Adrenal gland (tissue), 5 donors: ENCODE measurements at regions not wholly inside any gene's neighbourhood (a gene's known extent, or its start where the extent isn't known, plus 50 kb on each side); places are given as distances from the start of the nearest gene placed in this dataset.

Experiments
- CTCF ChIP-seq, 6 experiments: fragments of 450-650 bp in 4 of 6; fragments of 200-600 bp in 2 of 6; sonication (generic) in 1 of 6; IDR thresholded peaks; 1 replicate in 5 of 6; 2 replicates in 1 of 6; pipeline versions ENCODE4 v1.5.1 to v1.8.0; 2016 to 2021; ENCODE audit warnings: antibody characterized with exemption in 6 of 6, mild to moderate bottlenecking in 2 of 6, moderate library complexity in 1 of 6
- POLR2A ChIP-seq, 2 donors: fragments of 450-650 bp; IDR thresholded peaks; one replicate each; pipeline ENCODE4 v1.6.1; 2017; ENCODE audit warnings: antibody characterized with exemption in 2 of 2, mild to moderate bottlenecking in 2 of 2, moderate library complexity in 1 of 2
- donor health status: DM: no; HTN: no; CAD: no.

GRCh38 chr9:75532233-75533050 lies 358.0 kb upstream of the PCSK5 start:
- TF ChIP-seq CTCF (IDR thresholded peaks at IDR 0.05) (no peak), POLR2A (IDR thresholded peaks at IDR 0.05) (no peak)
